Uterus (tissue), 3 donors: ENCODE measurements at regions not wholly inside any gene's neighbourhood (a gene's known extent, or its start where the extent isn't known, plus 50 kb on each side); places are given as distances from the start of the nearest gene placed in this dataset.

Source experiments
- DNase-seq, 2 donors: peaks; one replicate each; pipeline ENCODE4 v3.0.0-alpha.2; 2019 to 2020
- H3K27ac ChIP-seq, 2 donors: fragments of 200-600 bp; sonication (generic); 1 replicate in 1 of 2; 2 replicates in 1 of 2; pipeline ENCODE4 v1.5.1; 2016 to 2018
- H3K27me3 ChIP-seq, 2 donors: fragments of 200-600 bp; sonication (generic); one replicate each; pipeline ENCODE4 v1.5.1; 2018 to 2019; ENCODE audit warnings: control low read depth in 1 of 2
- H3K36me3 ChIP-seq, 2 donors: fragments of 200-600 bp; sonication (generic); one replicate each; pipeline ENCODE4 v1.5.1; 2019; ENCODE audit warnings: control low read depth in 1 of 2
- H3K4me1 ChIP-seq, 2 donors: fragments of 200-600 bp; sonication (generic); one replicate each; pipeline ENCODE4 v1.5.1; 2018 to 2019; ENCODE audit warnings: control low read depth in 1 of 2
- H3K4me3 ChIP-seq, 2 donors: fragments of 200-600 bp; sonication (generic); 1 replicate in 1 of 2; 2 replicates in 1 of 2; pipeline ENCODE4 v1.5.1; 2018 to 2019; ENCODE audit warnings: mild to moderate bottlenecking in 1 of 2
- H3K9me3 ChIP-seq, 2 donors: fragments of 200-600 bp; sonication (generic); one replicate each; pipeline ENCODE4 v1.5.1; 2019; ENCODE audit warnings: control low read depth in 1 of 2
- CTCF ChIP-seq, 4 experiments: fragments of 200-600 bp in 2 of 4; fragments of 450-650 bp in 2 of 4; sonication (generic) in 2 of 4; IDR thresholded peaks; one replicate each; pipeline ENCODE4 v1.5.1; 2016 to 2019; ENCODE audit warnings: antibody characterized with exemption in 4 of 4, mild to moderate bottlenecking in 2 of 4, moderate library complexity in 1 of 4
- POLR2A ChIP-seq, 2 donors: fragments of 450-650 bp; IDR thresholded peaks; one replicate each; pipeline ENCODE4 v1.6.1; 2016; ENCODE audit warnings: antibody characterized with exemption in 2 of 2, mild to moderate bottlenecking in 1 of 2, moderate library complexity in 1 of 2
- intact Hi-C: fragments of 100-400 bp; cut with DNase I; formaldehyde crosslinking; loops from one replicate; pipeline ENCODE4 v1.15.1; 2023; ENCODE audit warnings: low total_unique reads
- donor health status: DM: yes; HTN: yes; CAD: no.

GRCh38 chr6:95768539-95768938 lies 191.2 kb downstream of the MANEA start:
- TF ChIP-seq POLR2A (IDR thresholded peaks at IDR 0.05) (no peak), CTCF (IDR thresholded peaks at IDR 0.05) (no peak)
- no peak for DNase-seq
- no peaks in the 10 kb centered on the region for H3K9me3 ChIP-seq
- no peaks in the 10 kb centered on the region for H3K4me1 ChIP-seq
- no peaks in the 10 kb centered on the region for H3K27me3 ChIP-seq
- H3K4me3 ChIP-seq, result no peak overlapping the region
- no peaks in the 10 kb centered on the region for H3K36me3 ChIP-seq
- intact Hi-C loops, result no loop called here
- H3K27ac ChIP-seq, result no peak overlapping the region

- H3K9me3 ChIP-seq, result no peaks in the 10 kb centered on the region
- no peak for DNase-seq
- no peaks in the 10 kb centered on the region for H3K27me3 ChIP-seq
- no peak overlapping the region for H3K4me3 ChIP-seq
- no peak overlapping the region for H3K27ac ChIP-seq
- TF ChIP-seq POLR2A (IDR thresholded peaks at IDR 0.05), result no peak
- TF ChIP-seq CTCF (IDR thresholded peaks at IDR 0.05), result no peak
- intact Hi-C loops, result no loop called here
- no peaks in the 10 kb centered on the region for H3K4me1 ChIP-seq
- H3K36me3 ChIP-seq, result no peaks in the 10 kb centered on the region
These were observed 200.0 kb downstream of the MANEA start for GRCh38 chr6:95777338-95777737.

GRCh38 chr6:95780037-95780436 lies 202.7 kb downstream of the MANEA start:
- intact Hi-C loops, result no loop called here
- no peak for TF ChIP-seq POLR2A (IDR thresholded peaks at IDR 0.05)
- TF ChIP-seq CTCF (IDR thresholded peaks at IDR 0.05), result no peak
- H3K4me1 ChIP-seq, result no peaks in the 10 kb centered on the region
- H3K27me3 ChIP-seq, result no peaks in the 10 kb centered on the region
- no peaks in the 10 kb centered on the region for H3K9me3 ChIP-seq
- no peak for DNase-seq
- H3K27ac ChIP-seq, result no peak overlapping the region
- H3K4me3 ChIP-seq, result no peak overlapping the region
- no peaks in the 10 kb centered on the region for H3K36me3 ChIP-seq

GRCh38 chr6:95784019-95784418 lies 206.7 kb downstream of the MANEA start:
- no peaks in the 10 kb centered on the region for H3K9me3 ChIP-seq
- H3K36me3 ChIP-seq, result no peaks in the 10 kb centered on the region
- intact Hi-C loops, result no loop called here
- H3K4me1 ChIP-seq, result no peaks in the 10 kb centered on the region
- no peak for TF ChIP-seq POLR2A (IDR thresholded peaks at IDR 0.05)
- no peak for TF ChIP-seq CTCF (IDR thresholded peaks at IDR 0.05)
- no peak for DNase-seq
- no peaks in the 10 kb centered on the region for H3K27me3 ChIP-seq
- H3K4me3 ChIP-seq, result no peak overlapping the region
- H3K27ac ChIP-seq, result no peak overlapping the region

- no peak for DNase-seq
- no peak overlapping the region for H3K27ac ChIP-seq
- H3K4me3 ChIP-seq, result no peak overlapping the region
- H3K27me3 ChIP-seq, result no peaks in the 10 kb centered on the region
- no peaks in the 10 kb centered on the region for H3K9me3 ChIP-seq
- TF ChIP-seq POLR2A (IDR thresholded peaks at IDR 0.05) (no peak), CTCF (IDR thresholded peaks at IDR 0.05) (no peak)
- H3K4me1 ChIP-seq, result no peaks in the 10 kb centered on the region
- no peaks in the 10 kb centered on the region for H3K36me3 ChIP-seq
- intact Hi-C loops, result no loop called here
These were observed 207.5 kb downstream of the MANEA start for GRCh38 chr6:95784869-95785268.
